ENCODE measurements at regions not wholly inside any gene's neighbourhood (a gene's known extent, or its start where the extent isn't known, plus 50 kb on each side); places are given as distances from the start of the nearest gene placed in this dataset.

GRCh38 chr14:31936115-31936514, 141.0 kb upstream of the ARHGAP5 start:
- peaks cover 17% of the 10 kb centered on the region for H3K4me1 Mint-ChIP-seq (ENCODE audit: unreplicated experiment)
- H3K36me3 Mint-ChIP-seq (ENCODE audit: low read depth, unreplicated experiment): no peaks in the 10 kb centered on the region
- no peak overlapping the region for H3K4me3 Mint-ChIP-seq (ENCODE audit: unreplicated experiment)
- H3K9me3 Mint-ChIP-seq (ENCODE audit: unreplicated experiment): no peaks in the 10 kb centered on the region
- H3K27me3 Mint-ChIP-seq (ENCODE audit: unreplicated experiment): no peaks in the 10 kb centered on the region
- DNase-seq (ENCODE audit: low spot score): no peak
- H3K27ac Mint-ChIP-seq (ENCODE audit: unreplicated experiment): no peak overlapping the region
- TF ChIP-seq CTCF (IDR thresholded peaks at IDR 0.05; ENCODE audit: unreplicated experiment): no peak

- peaks cover 17% of the 10 kb centered on the region for H3K4me1 Mint-ChIP-seq (ENCODE audit: unreplicated experiment)
- DNase-seq (ENCODE audit: low spot score): no peak
- no peak overlapping the region for H3K27ac Mint-ChIP-seq (ENCODE audit: unreplicated experiment)
Observed at GRCh38 chr14:31937730-31938346, 139.3 kb upstream of the ARHGAP5 start.

GRCh38 chr14:31939934-31940333, 137.2 kb upstream of the ARHGAP5 start:
- no peak overlapping the region for H3K4me3 Mint-ChIP-seq (ENCODE audit: unreplicated experiment)
- TF ChIP-seq CTCF (IDR thresholded peaks at IDR 0.05; ENCODE audit: unreplicated experiment): no peak
- H3K27me3 Mint-ChIP-seq (ENCODE audit: unreplicated experiment): no peaks in the 10 kb centered on the region
- no peak overlapping the region for H3K27ac Mint-ChIP-seq (ENCODE audit: unreplicated experiment)
- no peak for DNase-seq (ENCODE audit: low spot score)
- peaks cover 10% of the 10 kb centered on the region for H3K4me1 Mint-ChIP-seq (ENCODE audit: unreplicated experiment)
- H3K36me3 Mint-ChIP-seq (ENCODE audit: low read depth, unreplicated experiment): no peaks in the 10 kb centered on the region
- no peaks in the 10 kb centered on the region for H3K9me3 Mint-ChIP-seq (ENCODE audit: unreplicated experiment)

More at GRCh38 chr14:31937730-31938346, 139.3 kb upstream of the ARHGAP5 start:
- Mint-ChIP-seq H3K9me3 (ENCODE audit: unreplicated experiment) (no peaks in the 10 kb centered on the region), H3K27me3 (ENCODE audit: unreplicated experiment) (no peaks in the 10 kb centered on the region), H3K4me3 (ENCODE audit: unreplicated experiment) (no peak overlapping the region), H3K36me3 (ENCODE audit: low read depth, unreplicated experiment) (no peaks in the 10 kb centered on the region)
- TF ChIP-seq CTCF (IDR thresholded peaks at IDR 0.05; ENCODE audit: unreplicated experiment): no peak

GRCh38 chr14:31941487-31941886, 135.6 kb upstream of the ARHGAP5 start:
- no peaks in the 10 kb centered on the region for H3K27me3 Mint-ChIP-seq (ENCODE audit: unreplicated experiment)
- no peak overlapping the region for H3K4me3 Mint-ChIP-seq (ENCODE audit: unreplicated experiment)
- DNase-seq (ENCODE audit: low spot score): no peak
- TF ChIP-seq CTCF (IDR thresholded peaks at IDR 0.05; ENCODE audit: unreplicated experiment): no peak
- no peaks in the 10 kb centered on the region for H3K36me3 Mint-ChIP-seq (ENCODE audit: low read depth, unreplicated experiment)
- no peaks in the 10 kb centered on the region for H3K4me1 Mint-ChIP-seq (ENCODE audit: unreplicated experiment)
- H3K9me3 Mint-ChIP-seq (ENCODE audit: unreplicated experiment): no peaks in the 10 kb centered on the region
- no peak overlapping the region for H3K27ac Mint-ChIP-seq (ENCODE audit: unreplicated experiment)

- no peak overlapping the region for H3K27ac Mint-ChIP-seq (ENCODE audit: unreplicated experiment)
- H3K4me1 Mint-ChIP-seq (ENCODE audit: unreplicated experiment): no peaks in the 10 kb centered on the region
- H3K27me3 Mint-ChIP-seq (ENCODE audit: unreplicated experiment): no peaks in the 10 kb centered on the region
- H3K4me3 Mint-ChIP-seq (ENCODE audit: unreplicated experiment): no peak overlapping the region
- no peaks in the 10 kb centered on the region for H3K9me3 Mint-ChIP-seq (ENCODE audit: unreplicated experiment)
- no peak for DNase-seq (ENCODE audit: low spot score)
- no peak for TF ChIP-seq CTCF (IDR thresholded peaks at IDR 0.05; ENCODE audit: unreplicated experiment)
- no peaks in the 10 kb centered on the region for H3K36me3 Mint-ChIP-seq (ENCODE audit: low read depth, unreplicated experiment)
Observed at GRCh38 chr14:31942166-31942841, 134.8 kb upstream of the ARHGAP5 start.
